HG03378 (cell line): ENCODE measurements at regions not wholly inside any gene's neighbourhood (a gene's known extent, or its start where the extent isn't known, plus 50 kb on each side); places are given as distances from the start of the nearest gene placed in this dataset.
A peak's percentile ranks its signal among the peaks of the same experiment; 100 is the strongest.

ENCODE experiments used
- ATAC-seq: cut with Tn5 transposase; IDR thresholded peaks from one replicate; pipeline ENCODE4 v1.9.1; 2021; ENCODE audit warnings: mild to moderate bottlenecking, moderate library complexity; ENCODE audit not compliant: unreplicated experiment

- no peak for ATAC-seq
Observed at GRCh38 chr12:4223273-4223845, 50.2 kb upstream of the CCND2 start.

- no peak for ATAC-seq
Observed at GRCh38 chr12:4221258-4221620, 52.3 kb upstream of the CCND2 start.

- no peak for ATAC-seq
Observed at GRCh38 chr12:4220536-4221257, 52.9 kb upstream of the CCND2 start.

- no peak for ATAC-seq
Observed at GRCh38 chr12:4217091-4217490, 56.5 kb upstream of the CCND2 start.

GRCh38 chr12:4216187-4216927 is 57.2 kb upstream of the CCND2 start:
- peak; percentile 14 for ATAC-seq

- ATAC-seq = peak; percentile 61
Observed at GRCh38 chr12:4215229-4216186, 58.1 kb upstream of the CCND2 start.

GRCh38 chr12:4214877-4215228 is 58.7 kb upstream of the CCND2 start:
- ATAC-seq = no peak

- no peak for ATAC-seq
Observed at GRCh38 chr12:4213471-4213870, 60.1 kb upstream of the CCND2 start.

- no peak for ATAC-seq
Observed at GRCh38 chr12:4212845-4213244, 60.7 kb upstream of the CCND2 start.

GRCh38 chr12:4211372-4211771 is 62.2 kb upstream of the CCND2 start:
- no peak for ATAC-seq

GRCh38 chr12:4210183-4210582 is 63.4 kb upstream of the CCND2 start:
- ATAC-seq = no peak

- ATAC-seq = no peak
Observed at GRCh38 chr12:4206470-4206869, 67.1 kb upstream of the CCND2 start.

GRCh38 chr12:4203772-4204376 is 69.7 kb upstream of the CCND2 start:
- ATAC-seq = no peak

- no peak for ATAC-seq
Observed at GRCh38 chr12:4202918-4203317, 70.6 kb upstream of the CCND2 start.

- no peak for ATAC-seq
Observed at GRCh38 chr12:4202487-4202886, 71.1 kb upstream of the CCND2 start.

GRCh38 chr12:4201333-4202100 is 72.0 kb upstream of the CCND2 start:
- ATAC-seq = no peak

- ATAC-seq = no peak
Observed at GRCh38 chr12:4197922-4198763, 75.4 kb upstream of the CCND2 start.

- ATAC-seq = no peak
Observed at GRCh38 chr12:4196805-4197420, 76.6 kb upstream of the CCND2 start.

GRCh38 chr12:4194668-4195067 is 78.9 kb upstream of the CCND2 start:
- ATAC-seq = no peak
